Hepatocyte (in vitro differentiated cells): ENCODE measurements at regions not wholly inside any gene's neighbourhood (a gene's known extent, or its start where the extent isn't known, plus 50 kb on each side); places are given as distances from the start of the nearest gene placed in this dataset.

ENCODE experiments used
- CTCF ChIP-seq: fragments of 200-600 bp; sonication (generic); IDR thresholded peaks from 2 replicates; pipeline ENCODE4 v1.5.1; 2016; ENCODE audit warnings: antibody characterized with exemption, mild to moderate bottlenecking; ENCODE audit not compliant: poor library complexity
- EZH2 ChIP-seq: fragments of 200-600 bp; sonication (generic); IDR thresholded peaks from 2 replicates; pipeline ENCODE4 v1.6.1; 2016; ENCODE audit warnings: antibody characterized with exemption, mild to moderate bottlenecking, borderline replicate concordance

GRCh38 chr3:182303169-182303568 lies 490.1 kb upstream of the ATP11B start:
- TF ChIP-seq EZH2 (no peak), CTCF (no peak)
